Karpas-422 (cell line): ENCODE measurements at regions not wholly inside any gene's neighbourhood (a gene's known extent, or its start where the extent isn't known, plus 50 kb on each side); places are given as distances from the start of the nearest gene placed in this dataset.

Source experiments
- DNase-seq: peaks from one replicate; pipeline ENCODE4 v3.0.0-alpha.2; 2015
- H2AFZ ChIP-seq: fragments of 200-600 bp; sonication (generic); 2 replicates; pipeline ENCODE4 v1.6.1; 2014; ENCODE audit warnings: antibody characterized with exemption, low read length, mixed read lengths
- H3K27ac ChIP-seq: fragments of 200-600 bp; sonication (generic); 2 replicates; pipeline ENCODE4 v1.5.1; 2014; ENCODE audit warnings: mild to moderate bottlenecking, low read length, moderate library complexity
- H3K27me3 ChIP-seq: fragments of 200-600 bp; sonication (generic); 2 replicates; pipeline ENCODE4 v1.6.1; 2014; ENCODE audit warnings: low read length, mixed read lengths
- H3K36me3 ChIP-seq: fragments of 200-600 bp; sonication (generic); 2 replicates; pipeline ENCODE4 v1.6.1; 2014; ENCODE audit warnings: low read length, mixed read lengths; ENCODE audit not compliant: insufficient read depth
- H3K4me1 ChIP-seq: fragments of 200-600 bp; sonication (generic); 2 replicates; pipeline ENCODE4 v1.6.1; 2014; ENCODE audit warnings: mild to moderate bottlenecking, low read length, mixed read lengths
- H3K4me2 ChIP-seq: fragments of 200-600 bp; sonication (generic); 2 replicates; pipeline ENCODE4 v1.6.1; 2014; ENCODE audit warnings: low read length, low read depth, mild to moderate bottlenecking; ENCODE audit not compliant: poor library complexity, severe bottlenecking
- H3K4me3 ChIP-seq: fragments of 200-600 bp; sonication (generic); 2 replicates; pipeline ENCODE4 v1.5.1; 2014; ENCODE audit warnings: mild to moderate bottlenecking, antibody characterized with exemption, low read length, mixed read lengths
- H3K79me2 ChIP-seq: fragments of 200-600 bp; sonication (generic); 2 replicates; pipeline ENCODE4 v1.6.1; 2014; ENCODE audit warnings: mild to moderate bottlenecking, low read length, mixed read lengths
- H3K9ac ChIP-seq: fragments of 200-600 bp; sonication (generic); 2 replicates; pipeline ENCODE4 v1.6.0; 2014; ENCODE audit warnings: low read length
- H3K9me2 ChIP-seq: fragments of 200-600 bp; sonication (generic), shearing (Covaris generic); replicated peaks from 2 replicates; pipeline ENCODE4 v1.6.0; 2014; ENCODE audit warnings: mild to moderate bottlenecking, low read length, moderate library complexity; ENCODE audit not compliant: insufficient read depth
- H3K9me3 ChIP-seq: fragments of 300-700, 200-600 bp; sonication (generic); 2 replicates; pipeline ENCODE4 v1.6.1; 2014; ENCODE audit warnings: low read length, mixed read lengths
- H4K20me1 ChIP-seq: fragments of 200-600 bp; sonication (generic); 2 replicates; pipeline ENCODE4 v1.6.1; 2014; ENCODE audit warnings: mild to moderate bottlenecking, antibody characterized with exemption, low read length, low read depth; ENCODE audit not compliant: insufficient read depth

- no peaks in the 10 kb centered on the region for H4K20me1 ChIP-seq
- no peaks in the 10 kb centered on the region for H3K36me3 ChIP-seq
- H2AFZ ChIP-seq = peak overlapping the region; percentile 82
- no peaks in the 10 kb centered on the region for H3K4me1 ChIP-seq
- H3K9me2 ChIP-seq = no peaks in the 10 kb centered on the region
- H3K79me2 ChIP-seq = no peaks in the 10 kb centered on the region
- H3K9me3 ChIP-seq = no peaks in the 10 kb centered on the region
- H3K27me3 ChIP-seq = no peaks in the 10 kb centered on the region
- H3K27ac ChIP-seq = no peak overlapping the region
- no peak for DNase-seq
- H3K4me2 ChIP-seq = peak overlapping the region; percentile 4
- H3K4me3 ChIP-seq = no peak overlapping the region
- no peak overlapping the region for H3K9ac ChIP-seq
These were observed 84.1 kb upstream of the SLC66A3 start for GRCh38 chr2:11071211-11071610.

GRCh38 chr2:11071939-11072338 is 83.3 kb upstream of the SLC66A3 start:
- Histone ChIP-seq H3K9ac (no peak overlapping the region), H3K79me2 (no peaks in the 10 kb centered on the region), H3K4me2 (no peak overlapping the region), H3K27me3 (no peaks in the 10 kb centered on the region), H3K4me3 (no peak overlapping the region), H3K4me1 (no peaks in the 10 kb centered on the region), H2AFZ (no peak overlapping the region), H4K20me1 (no peaks in the 10 kb centered on the region), H3K9me2 (no peaks in the 10 kb centered on the region), H3K9me3 (no peaks in the 10 kb centered on the region), H3K36me3 (no peaks in the 10 kb centered on the region), H3K27ac (no peak overlapping the region)
- DNase-seq = no peak

GRCh38 chr2:11072550-11072949 is 82.7 kb upstream of the SLC66A3 start:
- Histone ChIP-seq H3K9me3 (no peaks in the 10 kb centered on the region), H3K79me2 (no peaks in the 10 kb centered on the region), H2AFZ (no peak overlapping the region), H3K9me2 (no peaks in the 10 kb centered on the region), H4K20me1 (no peaks in the 10 kb centered on the region), H3K4me3 (no peak overlapping the region), H3K27me3 (no peaks in the 10 kb centered on the region), H3K4me2 (no peak overlapping the region), H3K4me1 (no peaks in the 10 kb centered on the region), H3K27ac (no peak overlapping the region), H3K36me3 (no peaks in the 10 kb centered on the region), H3K9ac (no peak overlapping the region)
- DNase-seq = no peak

GRCh38 chr2:11073251-11073650 is 82.0 kb upstream of the SLC66A3 start:
- no peak overlapping the region for H2AFZ ChIP-seq
- no peak overlapping the region for H3K27ac ChIP-seq
- H4K20me1 ChIP-seq = no peaks in the 10 kb centered on the region
- H3K36me3 ChIP-seq = no peaks in the 10 kb centered on the region
- H3K4me1 ChIP-seq = no peaks in the 10 kb centered on the region
- no peaks in the 10 kb centered on the region for H3K9me3 ChIP-seq
- H3K79me2 ChIP-seq = no peaks in the 10 kb centered on the region
- DNase-seq = peak; percentile 74
- H3K9me2 ChIP-seq = no peaks in the 10 kb centered on the region
- H3K4me2 ChIP-seq = no peak overlapping the region
- no peak overlapping the region for H3K9ac ChIP-seq
- H3K27me3 ChIP-seq = no peaks in the 10 kb centered on the region
- H3K4me3 ChIP-seq = no peak overlapping the region

GRCh38 chr2:11073776-11074175 is 81.5 kb upstream of the SLC66A3 start:
- no peak for DNase-seq
- H3K4me2 ChIP-seq = no peak overlapping the region
- H3K9me2 ChIP-seq = no peaks in the 10 kb centered on the region

GRCh38 chr2:11074246-11074820 is 80.9 kb upstream of the SLC66A3 start:
- no peak overlapping the region for H3K9ac ChIP-seq
- H3K4me1 ChIP-seq = no peaks in the 10 kb centered on the region
- H2AFZ ChIP-seq = no peak overlapping the region
- no peak for DNase-seq
- no peaks in the 10 kb centered on the region for H3K9me2 ChIP-seq
- no peak overlapping the region for H3K27ac ChIP-seq
- H3K4me2 ChIP-seq = no peak overlapping the region
- H3K27me3 ChIP-seq = no peaks in the 10 kb centered on the region
- H3K4me3 ChIP-seq = no peak overlapping the region
- H3K36me3 ChIP-seq = no peaks in the 10 kb centered on the region
- H3K9me3 ChIP-seq = no peaks in the 10 kb centered on the region
- H4K20me1 ChIP-seq = no peaks in the 10 kb centered on the region
- no peaks in the 10 kb centered on the region for H3K79me2 ChIP-seq

More at GRCh38 chr2:11073776-11074175, 81.5 kb upstream of the SLC66A3 start:
- no peaks in the 10 kb centered on the region for H4K20me1 ChIP-seq
- no peaks in the 10 kb centered on the region for H3K27me3 ChIP-seq
- no peaks in the 10 kb centered on the region for H3K4me1 ChIP-seq
- no peak overlapping the region for H2AFZ ChIP-seq
- no peaks in the 10 kb centered on the region for H3K36me3 ChIP-seq
- H3K9me3 ChIP-seq = no peaks in the 10 kb centered on the region
- no peak overlapping the region for H3K27ac ChIP-seq
- H3K4me3 ChIP-seq = no peak overlapping the region
- H3K79me2 ChIP-seq = no peaks in the 10 kb centered on the region
- no peak overlapping the region for H3K9ac ChIP-seq

- Histone ChIP-seq H3K27ac (no peak overlapping the region), H3K36me3 (no peaks in the 10 kb centered on the region), H3K4me2 (no peak overlapping the region), H2AFZ (no peak overlapping the region), H3K79me2 (no peaks in the 10 kb centered on the region), H3K27me3 (no peaks in the 10 kb centered on the region), H4K20me1 (no peaks in the 10 kb centered on the region), H3K9me3 (no peaks in the 10 kb centered on the region), H3K4me3 (no peak overlapping the region), H3K9me2 (no peaks in the 10 kb centered on the region), H3K9ac (no peak overlapping the region), H3K4me1 (no peaks in the 10 kb centered on the region)
- no peak for DNase-seq
These were observed 80.0 kb upstream of the SLC66A3 start for GRCh38 chr2:11075221-11075620.

GRCh38 chr2:11077411-11077810 is 77.9 kb upstream of the SLC66A3 start:
- Histone ChIP-seq H3K4me3 (no peak overlapping the region), H2AFZ (no peak overlapping the region), H3K27me3 (no peaks in the 10 kb centered on the region), H3K79me2 (no peaks in the 10 kb centered on the region), H3K4me1 (no peaks in the 10 kb centered on the region), H3K9me2 (no peaks in the 10 kb centered on the region), H3K36me3 (no peaks in the 10 kb centered on the region), H3K27ac (no peak overlapping the region), H3K9ac (no peak overlapping the region), H4K20me1 (no peaks in the 10 kb centered on the region), H3K9me3 (no peaks in the 10 kb centered on the region), H3K4me2 (no peak overlapping the region)
- no peak for DNase-seq
